HepG2 (cell line): ENCODE measurements at regions not wholly inside any gene's neighbourhood (a gene's known extent, or its start where the extent isn't known, plus 50 kb on each side); places are given as distances from the start of the nearest gene placed in this dataset.

Source experiments
- BHLHE40 ChIP-seq: IDR thresholded peaks from 2 replicates; pipeline ENCODE4 v1.6.1; 2011; ENCODE audit warnings: low read length, improper control_type of control experiment
- CTCF ChIP-seq: sonication (generic); formaldehyde crosslinking; IDR thresholded peaks from 2 replicates; pipeline ENCODE4 v1.5.0; 2020; ENCODE audit warnings: mild to moderate bottlenecking, missing genetic modification reagents, moderate library complexity
- DBP ChIP-seq: sonication (generic); formaldehyde crosslinking; IDR thresholded peaks from 2 replicates; pipeline ENCODE4 v1.4.0; 2020; ENCODE audit warnings: missing genetic modification reagents; ENCODE audit errors: not compliant biosample characterization
- HIC2 ChIP-seq: sonication (generic); formaldehyde crosslinking; IDR thresholded peaks from 2 replicates; pipeline ENCODE4 v1.9.0; 2022; ENCODE audit warnings: low read depth, missing genetic modification reagents
- WIZ ChIP-seq: sonication (generic); formaldehyde crosslinking; IDR thresholded peaks from 2 replicates; pipeline ENCODE4 v1.5.1; 2020; ENCODE audit warnings: mild to moderate bottlenecking, missing genetic modification reagents
- ZFP91 ChIP-seq: sonication (generic); formaldehyde crosslinking; IDR thresholded peaks from 2 replicates; pipeline ENCODE4 v1.9.0; 2022; ENCODE audit warnings: missing genetic modification reagents, mild to moderate bottlenecking, borderline replicate concordance
- ZNF138 ChIP-seq: sonication (generic); formaldehyde crosslinking; IDR thresholded peaks from 2 replicates; pipeline ENCODE4 v1.5.0; 2020; ENCODE audit warnings: mild to moderate bottlenecking, low read depth, missing genetic modification reagents
- ZNF407 ChIP-seq: sonication (generic); formaldehyde crosslinking; IDR thresholded peaks from one replicate; pipeline ENCODE4 v1.5.1; 2020; ENCODE audit warnings: mild to moderate bottlenecking, missing genetic modification reagents; ENCODE audit errors: not compliant biosample characterization

- TF ChIP-seq CTCF (CRISPR knock-in tag) (no peak), ZFP91 (no peak), ZNF407 (CRISPR knock-in tag) (no peak), WIZ (no peak), ZNF138 (no peak), HIC2 (no peak), BHLHE40 (no peak), DBP (CRISPR knock-in tag) (no peak)
These were observed 156.8 kb downstream of the VAPA start for GRCh38 chr18:10070561-10071000.
